Coronary artery (tissue), 2 donors: ENCODE measurements at regions not wholly inside any gene's neighbourhood (a gene's known extent, or its start where the extent isn't known, plus 50 kb on each side); places are given as distances from the start of the nearest gene placed in this dataset.

Source experiments
- DNase-seq: peaks from one replicate; pipeline ENCODE4 v3.0.0-alpha.2; 2017; ENCODE audit warnings: low spot score
- H3K27ac ChIP-seq, 2 donors: fragments of 200-600 bp; sonication (generic); one replicate each; pipeline ENCODE4 v1.5.1; 2016 to 2019
- H3K4me3 ChIP-seq: fragments of 200-600 bp; sonication (generic); 2 replicates; pipeline ENCODE4 v1.5.1; 2016; ENCODE audit warnings: mild to moderate bottlenecking, moderate library complexity
- CTCF ChIP-seq: fragments of 200-600 bp; sonication (generic); IDR thresholded peaks from one replicate; pipeline ENCODE4 v1.5.1; 2019; ENCODE audit warnings: antibody characterized with exemption

GRCh38 chr7:68689087-68689433, 909.2 kb upstream of the AUTS2 start:
- H3K27ac ChIP-seq, result no peak overlapping the region
- no peak for TF ChIP-seq CTCF
- DNase-seq, result no peak
- no peak overlapping the region for H3K4me3 ChIP-seq

- Histone ChIP-seq H3K27ac (no peak overlapping the region), H3K4me3 (no peak overlapping the region)
- DNase-seq, result no peak
- no peak for TF ChIP-seq CTCF
These were observed 906.7 kb upstream of the AUTS2 start for GRCh38 chr7:68691261-68692216.

DNA sequence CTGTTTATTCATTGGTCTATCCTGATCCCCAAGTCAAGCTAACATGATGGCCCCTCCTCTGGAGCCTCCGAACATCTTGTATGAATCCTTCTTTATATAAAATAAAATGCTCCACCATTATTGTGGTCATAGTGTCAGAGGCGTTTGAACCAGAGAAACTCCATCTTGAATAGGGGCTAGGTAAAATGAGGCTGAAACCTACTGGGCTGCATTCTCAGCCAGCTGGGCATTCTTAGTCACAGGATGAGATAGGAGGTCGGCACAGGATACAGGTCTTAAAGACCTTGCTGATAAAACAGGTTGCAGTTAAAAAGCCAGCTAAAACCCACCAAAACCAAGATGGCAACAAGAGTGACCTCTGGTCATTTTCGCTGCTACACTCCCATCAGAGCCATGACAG, 905.8 kb upstream of the AUTS2 start:
- Histone ChIP-seq H3K4me3 (no peak overlapping the region), H3K27ac (no peak overlapping the region)
- no peak for DNase-seq
- no peak for TF ChIP-seq CTCF

GRCh38 chr7:68694656-68695055, 903.6 kb upstream of the AUTS2 start:
- DNase-seq, result no peak
- Histone ChIP-seq H3K4me3 (no peak overlapping the region), H3K27ac (no peak overlapping the region)
- no peak for TF ChIP-seq CTCF

GRCh38 chr7:68697796-68698280, 900.4 kb upstream of the AUTS2 start:
- no peak overlapping the region for H3K4me3 ChIP-seq
- no peak for TF ChIP-seq CTCF
- H3K27ac ChIP-seq, result no peak overlapping the region
- DNase-seq, result no peak

DNA sequence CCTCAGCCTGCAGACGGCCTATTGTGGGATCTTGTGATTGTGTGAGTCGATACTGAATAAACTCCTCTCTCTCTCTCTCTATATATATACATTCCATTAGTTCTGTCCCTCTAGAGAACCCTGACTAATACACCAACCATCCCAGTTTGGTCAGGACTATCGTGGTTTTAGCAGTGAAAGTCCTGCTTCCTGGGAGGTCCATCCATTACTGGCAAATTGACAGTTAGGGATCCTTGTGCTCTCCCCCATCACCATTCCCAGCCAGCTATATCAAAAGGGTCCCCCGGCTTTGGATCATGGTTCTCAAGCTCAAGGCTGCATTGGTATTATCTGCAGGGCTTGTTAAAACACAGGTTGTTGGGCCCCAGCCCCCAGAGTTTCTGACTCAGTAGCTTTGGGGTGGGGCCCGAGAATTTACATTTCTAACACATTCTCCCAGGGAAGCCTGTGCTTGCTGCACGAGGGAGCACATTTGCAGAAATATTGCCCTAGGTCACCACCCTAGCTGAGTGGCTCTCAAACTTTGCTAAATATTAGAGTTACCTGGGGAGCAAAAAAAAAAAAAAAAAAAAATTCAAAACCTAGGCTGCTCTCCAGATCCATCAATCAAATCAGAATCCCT, 899.1 kb upstream of the AUTS2 start:
- TF ChIP-seq CTCF, result no peak
- H3K4me3 ChIP-seq, result no peak overlapping the region
- no peak overlapping the region for H3K27ac ChIP-seq
- no peak for DNase-seq
